SK-N-SH (cell line): ENCODE measurements at regions not wholly inside any gene's neighbourhood (a gene's known extent, or its start where the extent isn't known, plus 50 kb on each side); places are given as distances from the start of the nearest gene placed in this dataset.

Experiments
- EP300 ChIP-seq, 2 experiments: IDR thresholded peaks; 2 replicates each; pipeline versions ENCODE4 v1.4.0 to v1.6.1; 2012; ENCODE audit warnings: borderline replicate concordance in 1 of 2, low read depth in 1 of 2, low read length in 1 of 2
- GATA2 ChIP-seq: sonication (generic); formaldehyde crosslinking; IDR thresholded peaks from 2 replicates; pipeline ENCODE4 v1.5.0; 2020; ENCODE audit warnings: mild to moderate bottlenecking, missing genetic modification reagents
- NRF1 ChIP-seq: IDR thresholded peaks from 2 replicates; pipeline ENCODE4 v1.6.1; 2012; ENCODE audit warnings: low read depth, mild to moderate bottlenecking, low read length
- POLR2AphosphoS5 ChIP-seq: IDR thresholded peaks from 2 replicates; pipeline ENCODE4 v1.6.1; 2012; ENCODE audit warnings: low read depth, low read length
- RAD21 ChIP-seq: IDR thresholded peaks from 2 replicates; pipeline ENCODE4 v1.6.1; 2012; ENCODE audit warnings: mild to moderate bottlenecking, low read length
- RCOR1 ChIP-seq: fragments of 150-350 bp; IDR thresholded peaks from 2 replicates; pipeline ENCODE4 v1.6.1; 2017; ENCODE audit warnings: antibody characterized with exemption, low read length
- RFX5 ChIP-seq: IDR thresholded peaks from 2 replicates; pipeline ENCODE4 v1.6.1; 2012; ENCODE audit warnings: mild to moderate bottlenecking, improper control_type of control experiment, low read length
- TCF12 ChIP-seq: IDR thresholded peaks from 2 replicates; pipeline ENCODE4 v1.4.0; 2012
- TF ChIP-seq, protein P1 (sequence below): fragments of 200-600 bp; sonication (generic); IDR thresholded peaks from 2 replicates; pipeline ENCODE4 v1.6.1; 2017; ENCODE audit warnings: antibody characterized with exemption, mild to moderate bottlenecking, moderate library complexity
- TF ChIP-seq, protein P2 (sequence below): IDR thresholded peaks from 2 replicates; pipeline ENCODE4 v1.4.0; 2012; ENCODE audit warnings: low read depth, borderline replicate concordance
- TF ChIP-seq, protein P3 (sequence below): IDR thresholded peaks from 2 replicates; pipeline ENCODE4 v1.4.0; 2012; ENCODE audit warnings: low read depth

DNA sequence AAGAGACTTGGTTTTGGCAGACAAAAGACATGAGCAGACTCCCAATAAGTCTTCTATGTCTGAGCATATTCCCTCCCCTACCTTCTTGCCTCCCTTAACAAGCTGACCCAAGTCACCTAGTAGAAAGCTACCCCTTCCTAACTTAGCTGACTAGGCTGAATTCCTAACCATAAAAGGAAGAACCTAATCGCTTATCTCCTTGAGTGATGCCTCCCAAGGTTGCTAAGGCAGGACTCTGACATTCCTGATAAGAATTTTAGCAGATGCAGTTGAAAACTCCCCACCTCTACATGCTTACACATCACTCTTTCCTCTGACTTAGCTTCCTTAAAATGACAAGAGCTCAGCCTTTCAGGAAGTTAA is 704.7 kb upstream of the MBL2 start:
- TF ChIP-seq, protein P1, sequence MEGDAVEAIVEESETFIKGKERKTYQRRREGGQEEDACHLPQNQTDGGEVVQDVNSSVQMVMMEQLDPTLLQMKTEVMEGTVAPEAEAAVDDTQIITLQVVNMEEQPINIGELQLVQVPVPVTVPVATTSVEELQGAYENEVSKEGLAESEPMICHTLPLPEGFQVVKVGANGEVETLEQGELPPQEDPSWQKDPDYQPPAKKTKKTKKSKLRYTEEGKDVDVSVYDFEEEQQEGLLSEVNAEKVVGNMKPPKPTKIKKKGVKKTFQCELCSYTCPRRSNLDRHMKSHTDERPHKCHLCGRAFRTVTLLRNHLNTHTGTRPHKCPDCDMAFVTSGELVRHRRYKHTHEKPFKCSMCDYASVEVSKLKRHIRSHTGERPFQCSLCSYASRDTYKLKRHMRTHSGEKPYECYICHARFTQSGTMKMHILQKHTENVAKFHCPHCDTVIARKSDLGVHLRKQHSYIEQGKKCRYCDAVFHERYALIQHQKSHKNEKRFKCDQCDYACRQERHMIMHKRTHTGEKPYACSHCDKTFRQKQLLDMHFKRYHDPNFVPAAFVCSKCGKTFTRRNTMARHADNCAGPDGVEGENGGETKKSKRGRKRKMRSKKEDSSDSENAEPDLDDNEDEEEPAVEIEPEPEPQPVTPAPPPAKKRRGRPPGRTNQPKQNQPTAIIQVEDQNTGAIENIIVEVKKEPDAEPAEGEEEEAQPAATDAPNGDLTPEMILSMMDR, result no peak
- TF ChIP-seq RAD21, result no peak
- no peak for TF ChIP-seq RFX5
- no peak for TF ChIP-seq NRF1
- TF ChIP-seq POLR2AphosphoS5, result no peak
- TF ChIP-seq, protein P2, sequence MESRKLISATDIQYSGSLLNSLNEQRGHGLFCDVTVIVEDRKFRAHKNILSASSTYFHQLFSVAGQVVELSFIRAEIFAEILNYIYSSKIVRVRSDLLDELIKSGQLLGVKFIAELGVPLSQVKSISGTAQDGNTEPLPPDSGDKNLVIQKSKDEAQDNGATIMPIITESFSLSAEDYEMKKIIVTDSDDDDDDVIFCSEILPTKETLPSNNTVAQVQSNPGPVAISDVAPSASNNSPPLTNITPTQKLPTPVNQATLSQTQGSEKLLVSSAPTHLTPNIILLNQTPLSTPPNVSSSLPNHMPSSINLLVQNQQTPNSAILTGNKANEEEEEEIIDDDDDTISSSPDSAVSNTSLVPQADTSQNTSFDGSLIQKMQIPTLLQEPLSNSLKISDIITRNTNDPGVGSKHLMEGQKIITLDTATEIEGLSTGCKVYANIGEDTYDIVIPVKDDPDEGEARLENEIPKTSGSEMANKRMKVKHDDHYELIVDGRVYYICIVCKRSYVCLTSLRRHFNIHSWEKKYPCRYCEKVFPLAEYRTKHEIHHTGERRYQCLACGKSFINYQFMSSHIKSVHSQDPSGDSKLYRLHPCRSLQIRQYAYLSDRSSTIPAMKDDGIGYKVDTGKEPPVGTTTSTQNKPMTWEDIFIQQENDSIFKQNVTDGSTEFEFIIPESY, result no peak
- TF ChIP-seq EP300 (IDR thresholded peaks at IDR 0.05; ENCODE audit: borderline replicate concordance in 1 of 2, low read depth in 1 of 2, low read length in 1 of 2), result no peak
- no peak for TF ChIP-seq GATA2 (CRISPR knock-in tag)
- TF ChIP-seq RCOR1, result no peak
- TF ChIP-seq TCF12, result no peak
- TF ChIP-seq, protein P3, sequence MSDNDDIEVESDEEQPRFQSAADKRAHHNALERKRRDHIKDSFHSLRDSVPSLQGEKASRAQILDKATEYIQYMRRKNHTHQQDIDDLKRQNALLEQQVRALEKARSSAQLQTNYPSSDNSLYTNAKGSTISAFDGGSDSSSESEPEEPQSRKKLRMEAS, result no peak
